Suprapubic skin (tissue), 4 donors: ENCODE measurements at regions not wholly inside any gene's neighbourhood (a gene's known extent, or its start where the extent isn't known, plus 50 kb on each side); places are given as distances from the start of the nearest gene placed in this dataset.

Source experiments
- POLR2A ChIP-seq, 2 donors: fragments of 450-650 bp; IDR thresholded peaks; one replicate each; pipeline ENCODE4 v1.6.1; 2017; ENCODE audit warnings: antibody characterized with exemption in 2 of 2, mild to moderate bottlenecking in 2 of 2, moderate library complexity in 2 of 2
- POLR2AphosphoS5 ChIP-seq, 3 donors: sonication (generic); formaldehyde crosslinking; IDR thresholded peaks; one replicate each; pipeline ENCODE4 v1.6.1; 2017; ENCODE audit warnings: antibody characterized with exemption in 3 of 3
- TF ChIP-seq, protein P1 (sequence below), 2 donors: fragments of 200-600 bp in 1 of 2; fragments of 450-650 bp in 1 of 2; sonication (generic) in 1 of 2; IDR thresholded peaks; one replicate each; pipeline ENCODE4 v1.5.1; 2016 to 2019; ENCODE audit warnings: antibody characterized with exemption in 2 of 2, mild to moderate bottlenecking in 1 of 2, moderate library complexity in 1 of 2

DNA sequence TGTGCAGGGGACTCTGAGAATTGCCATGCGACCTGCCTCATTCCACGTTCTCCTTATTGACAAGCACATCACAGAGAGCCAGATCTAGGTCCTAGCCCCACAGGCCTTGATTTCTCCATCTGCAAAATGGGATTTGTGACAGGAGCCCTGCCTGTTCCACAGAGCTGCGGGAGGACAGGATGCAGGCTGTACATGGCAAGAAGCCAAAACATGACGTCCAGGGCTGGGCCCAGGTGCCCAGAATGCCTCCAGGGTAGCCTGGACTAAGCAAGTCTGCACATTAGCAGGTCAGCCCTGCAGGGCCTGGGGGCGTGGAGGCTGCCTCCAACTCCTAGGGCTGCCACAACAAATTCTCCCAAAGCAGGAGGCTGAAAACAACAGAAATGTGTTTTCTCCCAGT lies 235.7 kb upstream of the SDK2 start:
- TF ChIP-seq, protein P1, sequence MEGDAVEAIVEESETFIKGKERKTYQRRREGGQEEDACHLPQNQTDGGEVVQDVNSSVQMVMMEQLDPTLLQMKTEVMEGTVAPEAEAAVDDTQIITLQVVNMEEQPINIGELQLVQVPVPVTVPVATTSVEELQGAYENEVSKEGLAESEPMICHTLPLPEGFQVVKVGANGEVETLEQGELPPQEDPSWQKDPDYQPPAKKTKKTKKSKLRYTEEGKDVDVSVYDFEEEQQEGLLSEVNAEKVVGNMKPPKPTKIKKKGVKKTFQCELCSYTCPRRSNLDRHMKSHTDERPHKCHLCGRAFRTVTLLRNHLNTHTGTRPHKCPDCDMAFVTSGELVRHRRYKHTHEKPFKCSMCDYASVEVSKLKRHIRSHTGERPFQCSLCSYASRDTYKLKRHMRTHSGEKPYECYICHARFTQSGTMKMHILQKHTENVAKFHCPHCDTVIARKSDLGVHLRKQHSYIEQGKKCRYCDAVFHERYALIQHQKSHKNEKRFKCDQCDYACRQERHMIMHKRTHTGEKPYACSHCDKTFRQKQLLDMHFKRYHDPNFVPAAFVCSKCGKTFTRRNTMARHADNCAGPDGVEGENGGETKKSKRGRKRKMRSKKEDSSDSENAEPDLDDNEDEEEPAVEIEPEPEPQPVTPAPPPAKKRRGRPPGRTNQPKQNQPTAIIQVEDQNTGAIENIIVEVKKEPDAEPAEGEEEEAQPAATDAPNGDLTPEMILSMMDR (IDR thresholded peaks at IDR 0.05): no peak
- no peak for TF ChIP-seq POLR2A (IDR thresholded peaks at IDR 0.05)
- TF ChIP-seq POLR2AphosphoS5 (IDR thresholded peaks at IDR 0.05): no peak
